ENCODE measurements at regions not wholly inside any gene's neighbourhood (a gene's known extent, or its start where the extent isn't known, plus 50 kb on each side); places are given as distances from the start of the nearest gene placed in this dataset.
"Not testable (repeated sequence)": the region's sequence is repeated elsewhere in the genome, so short reads cannot be mapped to it uniquely, and the experiment has no call there.

DNA sequence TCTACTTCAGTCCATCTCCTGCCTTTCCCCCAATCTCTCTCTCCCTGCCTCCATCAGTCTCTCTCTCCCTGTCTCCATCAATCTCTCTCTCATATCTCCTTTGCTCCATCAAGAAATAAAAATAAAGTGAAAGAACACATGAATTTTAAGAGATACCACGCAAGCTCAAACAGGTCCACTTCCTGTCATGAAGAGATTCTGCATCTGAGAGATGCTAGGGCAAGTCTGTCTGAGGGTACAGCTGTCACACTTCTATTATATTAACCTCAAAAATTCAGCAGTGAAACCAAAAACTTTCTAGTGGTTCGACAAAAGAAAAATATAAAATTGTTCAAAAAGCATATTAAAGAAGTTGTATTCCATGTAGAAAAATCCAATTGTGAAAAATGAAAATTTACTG is 296.8 kb upstream of the RSPO3 start:
- DNase-seq, result no peak

DNA sequence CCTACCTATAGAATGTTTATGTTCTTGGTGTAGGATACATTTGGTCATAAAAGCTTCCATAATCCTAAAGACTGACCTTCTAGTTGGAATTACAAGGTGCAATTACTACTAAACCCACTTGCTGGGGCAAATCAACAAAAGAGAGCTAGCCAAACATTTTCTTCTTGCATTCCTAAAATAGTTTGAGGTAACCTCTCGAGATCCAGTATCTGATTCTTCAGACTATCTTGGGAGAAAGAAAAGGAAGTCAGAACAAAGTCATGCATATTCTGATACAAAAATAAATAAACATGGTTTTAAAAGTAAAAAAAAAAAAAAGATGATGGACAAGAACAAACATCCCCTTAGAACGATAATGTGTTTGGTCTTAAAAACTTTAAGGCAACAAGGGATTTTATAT is 294.2 kb upstream of the RSPO3 start:
- DNase-seq, result no peak

DNA sequence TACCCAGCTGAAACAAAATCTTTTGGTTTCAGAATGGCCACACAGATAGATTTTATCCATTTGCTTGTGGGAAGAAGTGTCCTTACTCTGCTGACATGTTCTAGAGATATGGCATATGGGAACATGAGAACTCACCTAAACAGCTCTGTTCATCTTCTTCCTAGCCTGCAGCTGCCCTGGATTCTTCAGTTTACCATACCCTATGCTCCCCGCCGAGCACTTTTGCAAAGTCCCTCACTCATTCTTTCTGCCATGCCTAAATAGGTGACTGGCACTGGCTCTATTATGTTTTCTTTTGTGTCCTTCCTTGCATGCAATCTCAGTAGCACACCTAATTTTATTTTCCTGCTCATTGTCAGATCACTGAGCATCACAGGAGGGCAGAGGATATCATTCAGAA is 293.7 kb upstream of the RSPO3 start:
- no peak for DNase-seq

DNA sequence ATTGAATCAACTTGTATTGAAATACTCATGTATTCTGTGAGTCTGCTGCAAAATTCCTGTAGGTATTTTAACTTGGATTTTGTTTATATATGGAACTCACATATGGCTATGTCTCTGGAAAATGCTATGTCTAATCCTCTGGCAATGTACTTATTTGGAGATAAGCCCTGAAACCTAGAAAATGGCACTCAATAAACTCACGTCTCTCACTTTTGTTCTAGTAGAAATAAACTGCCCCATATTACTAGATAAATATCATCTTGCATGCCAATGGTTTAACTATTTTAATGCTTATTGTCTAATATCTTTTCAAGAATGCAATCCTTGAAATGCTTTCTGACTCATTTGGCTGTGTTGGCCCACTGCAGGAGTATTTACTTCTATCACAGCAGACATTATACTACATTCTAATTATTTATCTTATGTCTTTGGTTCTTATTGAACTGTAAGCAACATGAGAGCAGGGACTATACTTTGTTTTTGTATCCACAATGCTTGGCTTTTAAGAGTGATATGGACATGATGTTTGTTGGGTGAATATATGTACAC is 292.2 kb upstream of the RSPO3 start:
- no peak for DNase-seq

DNA sequence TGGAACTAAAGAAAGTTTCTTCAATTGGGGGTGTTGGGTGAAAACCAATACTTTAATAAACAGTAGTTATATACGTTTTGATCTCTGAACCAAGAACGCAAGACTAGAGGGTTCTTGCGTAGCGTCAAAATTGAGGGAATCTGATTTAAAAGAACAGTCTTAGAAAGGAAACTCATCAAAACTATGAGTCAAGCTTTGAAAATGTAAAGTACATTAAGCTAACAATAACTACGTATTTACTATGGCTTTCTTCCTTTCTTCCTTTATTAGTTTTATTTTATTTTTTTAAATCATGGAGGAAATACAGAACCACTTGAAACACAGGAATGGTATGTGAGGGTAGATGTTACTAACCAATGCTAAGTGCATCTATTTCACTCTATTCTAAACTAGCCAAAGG is 287.0 kb upstream of the RSPO3 start:
- no peak for DNase-seq

DNA sequence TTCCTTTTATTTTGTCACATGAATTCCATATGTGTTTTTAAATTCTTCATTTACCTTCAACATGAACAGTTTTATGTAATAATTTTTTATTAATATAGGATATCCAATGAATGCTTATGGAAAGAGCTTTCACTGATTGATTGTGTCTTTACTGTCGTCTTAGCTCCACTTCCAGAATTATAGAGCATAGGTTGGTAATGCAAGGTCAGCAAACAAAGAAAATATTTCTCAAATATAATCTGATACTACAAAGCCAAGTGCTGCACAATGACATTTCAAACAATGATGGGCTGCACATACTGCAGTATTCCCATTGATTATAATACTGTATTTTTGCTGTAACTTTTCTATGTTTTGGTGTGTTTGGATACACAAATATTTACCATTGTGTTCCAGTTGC is 275.7 kb upstream of the RSPO3 start:
- DNase-seq, result no peak

DNA sequence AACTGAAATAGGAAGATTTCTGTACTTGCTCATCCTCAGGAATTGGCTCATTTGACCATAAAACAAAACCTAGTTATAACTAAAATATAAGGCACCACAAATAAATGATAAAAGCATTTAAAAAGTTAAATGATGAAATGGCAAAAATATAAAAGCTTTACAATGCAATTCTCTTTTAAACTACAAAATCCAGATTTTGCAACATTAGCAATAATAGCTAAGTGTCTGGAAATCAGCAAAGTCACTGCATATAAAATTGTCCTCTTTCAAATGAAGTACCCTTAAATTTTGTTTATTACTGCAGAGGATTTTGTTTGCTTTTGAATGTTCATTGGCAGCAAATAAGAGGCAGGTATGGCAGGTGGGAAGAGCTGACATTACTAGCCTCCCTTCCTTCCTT is 270.4 kb upstream of the RSPO3 start:
- no peak for DNase-seq

DNA sequence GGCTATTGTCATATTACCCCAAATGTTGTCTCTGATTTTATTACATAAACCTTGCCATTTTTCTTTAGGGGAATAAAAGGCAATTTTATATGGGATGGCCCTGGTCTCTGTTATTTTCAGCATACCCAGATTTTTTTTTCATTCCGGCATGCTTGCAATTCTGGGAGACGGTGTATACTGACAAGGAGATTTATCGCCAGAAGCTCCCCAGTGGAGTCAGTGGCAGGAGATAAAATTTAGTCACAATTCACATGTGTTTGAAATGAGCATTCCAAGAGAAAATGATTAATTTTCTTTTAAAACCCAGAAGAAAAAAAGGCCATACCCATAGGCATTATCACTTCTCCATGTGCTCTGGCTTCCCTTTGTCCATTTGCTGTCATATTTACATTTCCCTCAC is 250.8 kb upstream of the RSPO3 start:
- DNase-seq, result no peak

DNA sequence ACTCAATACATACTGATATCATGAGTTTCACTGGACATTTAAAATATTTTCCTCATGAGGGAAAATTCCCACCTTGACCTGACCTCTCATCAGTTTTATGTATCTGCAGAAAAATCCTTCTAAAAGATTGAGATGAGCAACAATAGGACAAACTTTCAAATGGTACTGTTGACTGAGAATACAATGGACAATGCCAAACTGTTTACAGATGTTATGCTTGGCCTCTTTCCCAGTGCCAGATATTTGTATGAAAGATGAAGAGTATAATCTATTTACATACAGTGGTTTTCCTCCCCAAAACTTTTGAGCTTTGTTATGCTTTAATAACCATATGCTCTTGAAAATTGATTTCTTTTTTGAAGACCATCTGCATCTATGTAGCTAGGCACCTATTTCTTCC is 245.1 kb upstream of the RSPO3 start:
- DNase-seq, result no peak

DNA sequence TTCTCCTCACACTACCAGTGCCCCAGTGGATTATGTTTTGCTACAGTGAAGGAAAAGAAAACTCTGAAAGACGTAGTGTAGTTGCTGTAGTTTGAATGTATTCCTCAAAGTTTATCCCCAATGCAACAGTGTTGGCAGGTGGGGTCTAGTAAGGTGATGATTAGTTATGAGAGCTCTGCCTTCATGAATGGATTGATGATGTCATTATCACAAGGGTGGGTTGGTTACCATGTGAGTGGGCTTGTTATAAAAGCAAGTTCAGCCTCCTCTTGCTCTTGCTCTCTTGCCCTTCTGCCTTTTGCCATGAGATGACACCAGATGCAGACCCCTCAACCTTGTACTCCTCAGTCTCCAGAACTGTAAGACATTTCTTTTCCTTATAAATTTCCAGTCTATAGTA is 244.7 kb upstream of the RSPO3 start:
- DNase-seq, result no peak

DNA sequence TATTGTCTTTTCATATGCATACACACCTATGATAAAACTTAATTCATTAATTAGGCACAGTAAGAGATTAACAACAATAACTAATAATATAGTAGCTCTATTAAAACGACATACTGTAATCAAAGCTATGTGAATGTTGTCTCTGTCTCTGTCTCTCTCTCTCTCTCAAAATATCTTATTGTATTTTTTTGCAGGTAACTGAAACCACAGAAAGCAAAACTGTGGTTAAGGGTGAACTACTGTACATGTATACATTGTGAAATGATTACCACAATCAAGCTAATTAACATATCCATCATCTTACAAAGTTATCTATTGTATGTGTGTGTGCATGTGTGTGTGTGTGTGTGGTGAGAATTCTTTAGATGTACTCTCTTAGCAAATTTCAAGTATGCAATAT is 242.0 kb upstream of the RSPO3 start:
- DNase-seq, result no peak

DNA sequence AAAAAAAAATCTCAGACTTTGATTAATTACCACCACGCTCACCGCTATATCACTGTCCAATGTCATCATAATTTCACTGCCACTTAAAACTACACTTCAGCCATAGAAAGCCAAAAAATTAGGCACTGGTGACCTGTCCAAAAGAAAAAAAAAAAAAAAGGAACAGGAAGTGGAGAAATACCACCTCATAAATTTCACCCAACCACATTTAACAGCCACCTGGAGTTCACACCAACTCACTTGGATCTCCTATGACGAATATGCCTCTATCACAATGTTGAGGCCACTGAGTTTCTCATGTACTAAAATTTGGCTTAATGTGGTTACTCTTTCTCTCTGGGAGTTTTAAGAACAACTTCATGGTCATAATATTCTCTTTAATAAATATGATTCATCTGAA is 237.5 kb upstream of the RSPO3 start:
- no peak for DNase-seq

DNA sequence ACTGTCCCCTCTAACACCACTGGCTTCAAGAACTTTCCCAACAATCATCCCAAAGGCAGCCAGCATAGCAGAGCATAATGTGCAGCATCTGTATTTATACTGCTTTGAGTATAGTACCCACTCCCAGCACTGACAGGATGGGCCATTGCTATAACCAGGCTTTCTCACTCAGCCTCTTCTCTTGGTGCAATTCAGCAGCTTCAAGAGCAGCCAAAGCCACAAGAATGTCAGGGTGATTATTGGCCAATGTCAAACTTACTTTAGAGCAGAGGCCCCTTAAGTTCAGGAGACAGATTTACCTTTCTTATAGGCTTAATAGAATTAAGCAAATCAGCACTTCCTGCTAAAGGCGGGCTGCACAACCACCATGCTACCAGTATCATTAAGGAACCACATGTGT is 232.4 kb upstream of the RSPO3 start:
- no peak for DNase-seq

DNA sequence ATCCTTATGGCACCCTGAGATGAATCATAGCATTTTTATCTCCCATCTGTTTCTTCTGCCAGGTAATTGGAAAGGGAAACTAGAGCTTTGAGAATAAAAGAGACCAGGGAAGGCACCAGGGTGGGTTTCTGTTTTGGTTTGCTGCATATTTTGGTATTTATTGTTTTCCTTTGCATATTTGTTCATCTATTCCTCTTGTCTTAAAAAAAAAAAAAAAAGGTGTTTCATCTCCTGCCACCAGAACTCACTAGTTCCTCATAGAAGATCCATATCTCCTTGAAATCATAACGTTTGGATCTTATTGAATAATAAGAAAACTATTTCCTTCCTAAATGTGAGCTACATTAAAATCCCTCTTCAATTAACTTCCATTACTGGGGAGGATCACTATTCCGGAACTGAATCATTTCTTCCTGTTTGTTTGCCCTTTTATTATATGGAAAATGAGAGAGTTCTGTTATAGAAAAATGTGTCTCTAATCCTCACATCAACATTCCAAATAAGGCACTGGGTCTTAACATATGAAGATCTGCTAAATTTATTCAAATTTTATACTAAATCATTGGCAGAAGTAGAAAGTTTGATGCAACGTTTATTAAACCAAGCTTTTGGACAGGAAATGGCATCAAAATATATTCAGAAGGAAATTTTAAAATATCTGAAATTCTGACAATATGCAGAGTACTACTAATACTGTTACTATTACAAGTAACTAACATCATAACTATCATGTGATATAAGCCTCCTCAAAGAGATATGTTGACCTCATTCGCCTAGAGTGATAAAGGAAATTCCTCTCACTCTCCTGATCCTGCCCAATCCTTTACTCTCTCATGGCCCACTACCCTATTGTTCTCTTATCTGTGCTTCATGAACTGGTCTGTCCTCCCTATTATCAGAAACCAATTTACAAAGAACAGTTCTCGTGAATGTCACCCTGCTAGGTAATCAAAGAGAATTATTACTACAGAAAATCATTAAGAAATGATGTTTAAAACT is 229.4 kb upstream of the RSPO3 start:
- DNase-seq, result no peak

DNA sequence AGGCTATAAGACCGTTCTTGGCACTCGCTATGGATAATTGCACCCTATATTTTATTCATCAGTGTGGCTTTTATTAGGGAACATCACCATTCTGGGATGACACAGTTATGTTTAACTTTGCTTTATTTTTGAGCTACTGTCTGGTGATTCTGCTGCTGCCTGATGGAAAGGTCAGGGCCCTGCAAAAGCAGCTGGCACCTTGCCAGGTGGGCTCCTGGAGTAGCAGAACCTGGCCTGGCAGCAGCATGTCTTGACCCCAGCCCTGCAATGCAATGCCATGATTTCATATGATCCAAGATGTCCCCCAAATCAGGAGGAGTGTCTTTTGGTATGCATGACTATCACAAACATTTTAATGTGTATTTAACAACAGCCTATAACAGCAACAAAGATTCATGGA is 228.4 kb upstream of the RSPO3 start:
- DNase-seq, result no peak

DNA sequence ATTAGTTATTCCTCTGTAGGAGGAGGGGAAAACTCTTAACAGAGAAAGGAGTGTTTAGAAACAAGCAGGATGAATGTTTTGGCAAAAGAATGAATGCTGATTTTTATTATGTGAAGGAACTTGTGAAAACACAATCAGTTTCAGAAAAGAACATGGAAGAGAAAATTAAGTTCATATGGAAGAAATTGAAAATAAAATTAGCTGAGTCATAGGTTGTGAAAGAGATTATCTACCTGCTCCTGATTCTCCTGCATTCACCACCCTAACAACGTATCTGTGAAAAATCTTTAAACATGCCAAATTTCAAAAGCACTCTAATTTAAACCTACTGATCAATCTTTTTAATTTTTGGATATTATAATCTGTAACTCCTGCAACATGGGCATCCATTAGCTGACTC is 227.3 kb upstream of the RSPO3 start:
- no peak for DNase-seq

DNA sequence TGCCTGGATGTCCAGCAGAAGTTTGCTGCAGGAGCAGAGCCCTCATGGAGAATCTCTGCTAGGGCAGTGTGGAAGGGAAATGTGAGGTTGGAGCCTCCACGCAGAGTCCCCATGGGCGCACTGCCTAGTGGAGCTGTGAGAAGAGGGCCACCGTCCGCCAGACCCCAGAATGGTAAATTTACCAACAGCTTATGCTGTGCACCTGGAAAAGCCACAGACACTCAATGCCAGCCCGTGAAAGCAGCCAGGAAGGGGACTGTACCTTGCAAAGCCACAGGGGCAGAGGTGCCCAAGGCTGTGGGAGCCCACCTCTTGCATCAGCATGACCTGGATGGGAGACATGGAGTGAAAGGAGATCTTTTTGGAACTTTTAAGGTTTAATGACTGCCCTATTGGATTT is 225.6 kb upstream of the RSPO3 start:
- not testable (repeated sequence) for DNase-seq

DNA sequence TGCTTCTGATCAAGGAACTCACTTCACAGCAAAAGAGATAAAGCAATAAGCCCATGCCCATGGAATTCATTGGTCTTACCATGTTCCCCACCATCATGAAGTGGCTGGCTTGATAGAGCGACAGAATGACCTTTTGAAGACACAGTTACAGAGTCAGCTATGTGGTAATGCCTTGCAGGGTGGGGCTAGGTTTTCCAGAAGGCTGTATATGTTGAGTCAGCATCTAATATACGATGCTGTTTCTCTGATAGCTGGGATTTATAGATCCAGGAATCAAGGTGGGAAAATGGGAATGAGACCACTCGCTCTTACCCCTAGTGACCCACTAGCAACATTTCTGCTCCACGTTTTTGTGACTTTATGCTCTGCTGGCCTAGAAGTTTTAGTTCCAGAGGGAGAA is 220.7 kb upstream of the RSPO3 start:
- DNase-seq, result no peak

DNA sequence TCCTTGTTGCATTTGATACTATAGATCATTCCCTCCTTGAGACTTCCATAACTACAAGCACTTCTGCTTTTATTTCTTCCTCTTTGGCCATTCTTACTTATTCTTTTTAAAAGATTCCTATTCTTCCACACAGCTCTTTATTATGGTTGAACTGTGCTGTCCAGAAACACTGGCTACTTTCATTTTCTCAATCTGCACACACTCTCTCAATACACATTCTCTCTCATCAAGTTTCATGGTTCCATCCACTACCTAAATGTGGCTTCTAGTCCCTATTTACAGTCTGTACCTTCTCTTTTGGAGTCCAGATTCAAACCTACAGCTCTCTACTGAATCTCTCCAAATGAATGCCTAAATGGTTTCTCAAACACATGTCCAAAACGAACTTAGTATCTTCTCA is 214.3 kb upstream of the RSPO3 start:
- DNase-seq, result no peak

DNA sequence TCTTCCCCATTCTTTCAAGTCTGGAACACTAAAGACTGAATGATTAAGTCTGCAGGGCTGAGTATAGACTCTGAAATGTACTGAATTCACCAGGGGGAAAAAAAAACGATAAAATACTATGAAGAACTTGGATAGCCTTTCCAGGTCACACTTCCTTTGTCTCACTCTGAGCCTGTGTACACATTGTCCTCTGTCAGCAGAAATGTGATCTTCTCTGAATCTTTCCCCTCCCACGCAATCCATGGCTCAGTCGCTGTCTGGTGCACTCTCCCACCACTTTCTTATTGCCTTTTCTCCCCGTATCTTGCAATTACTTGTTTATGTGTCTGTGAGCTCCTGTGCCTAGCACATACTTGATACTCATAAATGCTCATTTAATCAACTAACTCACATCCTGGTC is 212.6 kb upstream of the RSPO3 start:
- no peak for DNase-seq

DNA sequence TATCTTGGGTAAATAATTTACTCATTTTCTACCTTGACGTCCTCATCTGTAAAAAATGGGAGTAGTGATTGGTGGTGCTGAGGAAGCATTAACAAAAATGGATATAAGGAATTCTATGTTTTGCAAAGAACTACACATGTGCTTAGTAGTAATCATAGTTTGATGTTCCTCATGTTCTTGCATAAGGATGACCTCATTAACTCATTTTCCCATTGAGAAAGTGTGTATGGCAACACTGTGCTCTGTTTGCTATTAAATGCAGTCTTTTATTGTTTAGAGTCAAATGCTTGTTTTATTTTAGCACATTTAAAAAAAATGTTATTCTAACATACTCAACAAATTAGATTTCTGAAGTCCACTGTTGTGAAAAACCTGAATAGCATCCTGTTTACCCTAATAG is 211.2 kb upstream of the RSPO3 start:
- no peak for DNase-seq

DNA sequence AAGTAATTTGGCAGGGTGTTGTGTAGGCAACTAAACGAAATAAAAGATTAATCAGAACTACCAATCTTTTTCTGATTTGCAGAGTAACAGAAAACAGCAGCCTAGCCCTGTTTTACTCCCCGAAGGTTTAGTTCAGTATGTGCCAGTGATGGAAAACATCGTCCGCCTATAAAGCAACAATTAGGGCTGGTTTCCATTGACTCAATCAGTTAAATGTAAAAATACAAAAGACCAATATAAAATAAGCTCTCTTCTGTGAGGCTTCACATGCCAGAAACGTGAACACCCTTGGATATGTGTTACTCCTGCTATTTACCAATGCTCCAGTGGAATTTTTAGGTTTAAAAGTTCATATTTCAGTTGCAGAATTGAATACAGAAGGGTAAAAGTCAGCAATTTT is 210.5 kb upstream of the RSPO3 start:
- no peak for DNase-seq

DNA sequence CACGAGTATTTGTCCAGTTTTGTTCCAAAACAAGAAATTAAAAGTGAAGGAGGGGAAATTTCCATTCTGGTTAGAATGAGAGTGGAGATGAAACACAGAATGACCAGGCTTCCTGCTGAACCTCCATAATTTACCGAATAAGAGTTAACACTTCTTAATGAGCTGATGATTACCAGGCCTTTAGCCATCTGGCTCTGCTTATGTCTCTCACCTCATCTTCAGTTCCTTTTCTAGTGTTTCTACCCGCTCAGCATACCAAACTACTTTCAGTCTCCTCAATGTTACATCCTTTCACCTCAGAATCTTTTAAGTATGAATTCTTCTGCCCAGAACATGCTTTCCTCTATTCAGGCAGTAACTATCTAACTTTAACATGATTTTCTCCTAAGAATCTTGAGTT is 209.0 kb upstream of the RSPO3 start:
- DNase-seq, result no peak

DNA sequence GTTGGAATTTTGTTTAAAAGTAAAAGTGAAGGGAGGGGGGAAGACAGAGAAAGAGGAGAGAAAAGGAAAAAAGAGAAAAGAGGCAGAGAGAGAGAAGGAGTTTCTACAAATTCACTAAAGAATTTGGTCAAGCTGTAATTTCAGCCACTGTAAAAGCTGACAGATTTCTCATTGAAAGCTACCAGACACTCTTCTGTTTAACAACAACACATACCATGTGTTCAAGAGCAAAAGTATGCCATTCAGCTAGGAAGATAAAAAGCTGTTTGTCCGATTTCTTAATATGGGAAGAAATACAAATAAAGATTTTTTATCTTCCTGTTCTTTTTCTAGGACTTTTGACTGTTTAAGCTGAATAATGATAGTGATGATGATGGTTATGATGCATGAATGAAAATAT is 204.8 kb upstream of the RSPO3 start:
- no peak for DNase-seq

DNA sequence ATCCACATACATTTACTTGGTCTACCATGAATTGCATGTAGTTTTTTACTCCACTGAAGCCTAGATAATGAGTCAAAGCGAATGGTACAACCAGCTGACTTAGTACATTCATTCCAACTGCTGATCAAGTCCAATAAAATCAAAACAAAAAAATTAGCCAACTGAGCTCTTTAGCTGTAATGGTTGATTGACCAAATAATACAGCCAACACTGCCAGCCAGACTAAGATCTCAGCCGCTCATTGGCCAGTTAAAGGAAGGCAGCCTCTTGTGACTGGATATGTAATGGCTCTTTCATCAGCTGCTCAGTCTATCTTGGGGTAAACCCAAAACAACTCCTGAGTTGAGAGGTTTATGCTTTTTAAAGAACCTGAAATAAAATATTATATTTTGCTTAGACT is 204.3 kb upstream of the RSPO3 start:
- no peak for DNase-seq
